K562 (cell line): ENCODE measurements at regions not wholly inside any gene's neighbourhood (a gene's known extent, or its start where the extent isn't known, plus 50 kb on each side); places are given as distances from the start of the nearest gene placed in this dataset.

Experiments used
- ATAC-seq: fragments of 200-7000 bp; cut with Tn5 transposase; 3 replicates; pipeline ENCODE4 v1.9.1; 2020; ENCODE audit warnings: moderate library complexity
- BruUV-seq: library from RNA; stranded (reverse); fragments of 400-500 nt; replicated peaks from 2 replicates; lab custom pipeline; 2021; lab: Mats Ljungman, UMichigan
- CTCF ChIA-PET: fragments of 300-600 bp; formaldehyde crosslinking; extraction: SDS; loops from one replicate; lab custom pipeline; 2021; ENCODE audit warnings: low intra/inter-chr PET ratio; lab: Yijun Ruan, JAX
- POLR2A ChIA-PET: fragments of 300-600, 350-650 bp; sonication (Branson Sonifier 250); formaldehyde crosslinking; extraction: SDS; loops from one replicate; lab custom pipeline; 2021; ENCODE audit warnings: antibody characterized with exemption, inconsistent platforms; lab: Yijun Ruan, JAX
- DNase-seq, 4 experiments: peaks; one replicate each; pipeline versions ENCODE4 v3.0.0 to v3.0.0-alpha.2; 2011 to 2018; ENCODE audit warnings: low spot score in 3 of 4, mixed read lengths in 3 of 4; ENCODE audit errors: extremely low read depth in 1 of 4
- FAIRE-seq: peaks from 2 replicates; lab custom pipeline; 2011; peaks lifted over from hg19 to GRCh38; lab: Jason Lieb, UNC
- H2AFZ ChIP-seq: 2 replicates; pipeline ENCODE4 v1.6.0; 2011; ENCODE audit warnings: low read depth, low read length, control low read depth, inconsistent platforms
- H3K27ac ChIP-seq: fragments of 200-600 bp; 3 replicates; pipeline ENCODE4 v1.8.0; 2011; ENCODE audit warnings: low read depth, mild to moderate bottlenecking, control low read depth, inconsistent platforms, low read length, moderate library complexity, mixed read lengths; ENCODE audit errors: extremely low read depth
- H3K27me3 ChIP-seq, 2 experiments: fragments of 300-600 bp in 1 of 2; 2 replicates in 1 of 2; 3 replicates in 1 of 2; pipeline versions ENCODE4 v1.6.0 to v1.8.0; 2011; ENCODE audit warnings: inconsistent platforms in 2 of 2, low read length in 2 of 2, mild to moderate bottlenecking in 1 of 2, mixed read lengths in 1 of 2, moderate library complexity in 1 of 2; ENCODE audit not compliant: control insufficient read depth in 2 of 2, insufficient read depth in 2 of 2
- H3K36me3 ChIP-seq: fragments of 300-600 bp; 3 replicates; pipeline ENCODE4 v1.8.0; 2011; ENCODE audit warnings: mild to moderate bottlenecking, low read length, inconsistent platforms; ENCODE audit not compliant: control insufficient read depth, insufficient read depth
- H3K4me1 ChIP-seq, 2 experiments: fragments of 200-600 bp in 1 of 2; replicated peaks in 1 of 2; 2 replicates in 1 of 2; 3 replicates in 1 of 2; pipeline versions ENCODE4 v1.5.1 to v1.8.0; 2011; ENCODE audit warnings: inconsistent platforms in 2 of 2, low read length in 2 of 2, mild to moderate bottlenecking in 1 of 2, mixed read lengths in 1 of 2, moderate library complexity in 1 of 2; ENCODE audit not compliant: control insufficient read depth in 2 of 2, insufficient read depth in 2 of 2
- H3K4me2 ChIP-seq: 2 replicates; pipeline ENCODE4 v1.6.1; 2011; ENCODE audit warnings: low read length, control low read depth, inconsistent platforms, mixed read lengths; ENCODE audit not compliant: insufficient read depth
- H3K4me3 ChIP-seq: fragments of 200-600 bp; sonication (generic), shearing (Covaris generic); 2 replicates; pipeline ENCODE4 v1.5.1; 2016; ENCODE audit warnings: control low read depth, inconsistent platforms
- H3K79me2 ChIP-seq: fragments of 200-600 bp; 3 replicates; pipeline ENCODE4 v1.8.0; 2011; ENCODE audit warnings: low read length, inconsistent platforms; ENCODE audit not compliant: control insufficient read depth, insufficient read depth
- H3K9ac ChIP-seq, 2 experiments: 2 replicates each; pipeline versions ENCODE4 v1.6.0 to v1.6.1; 2011; ENCODE audit warnings: low read depth in 2 of 2, low read length in 2 of 2, control low read depth in 1 of 2, inconsistent platforms in 1 of 2, mild to moderate bottlenecking in 1 of 2, mixed read lengths in 1 of 2; ENCODE audit not compliant: insufficient read depth in 1 of 2
- H3K9me1 ChIP-seq: one replicate; pipeline ENCODE4 v1.6.0; 2011; ENCODE audit warnings: inconsistent platforms, mild to moderate bottlenecking, low read length, moderate library complexity; ENCODE audit not compliant: control insufficient read depth, insufficient read depth
- H3K9me3 ChIP-seq: replicated peaks from 2 replicates; pipeline ENCODE4 v1.5.1; 2011; ENCODE audit warnings: low read depth, low read length, inconsistent platforms; ENCODE audit not compliant: control insufficient read depth, insufficient read depth
- H4K20me1 ChIP-seq: replicated peaks from 2 replicates; pipeline ENCODE4 v1.6.1; 2011; ENCODE audit warnings: low read length, inconsistent platforms, mixed read lengths; ENCODE audit not compliant: control insufficient read depth, insufficient read depth
- BCL6 ChIP-seq: fragments of 250-450 bp; sonication (Bioruptor Pico); IDR thresholded peaks from 2 replicates; pipeline ENCODE4 v1.4.0; 2020
- COPS2 ChIP-seq: fragments of 450-650 bp; conservative IDR thresholded peaks from 2 replicates; pipeline ENCODE4 v1.6.1; 2016; ENCODE audit warnings: mild to moderate bottlenecking, moderate library complexity
- ETV6 ChIP-seq, 3 experiments: fragments of 150-350 bp in 1 of 3; sonication (generic) in 1 of 3; formaldehyde crosslinking in 1 of 3; IDR thresholded peaks; 2 replicates each; pipeline versions ENCODE4 v1.6.1 to v1.8.0; 2014 to 2022; ENCODE audit warnings: borderline replicate concordance in 2 of 3, low read depth in 2 of 3, antibody characterized with exemption in 1 of 3, low read length in 1 of 3, mild to moderate bottlenecking in 1 of 3, missing genetic modification reagents in 1 of 3
- FOXJ3 ChIP-seq: sonication (generic); formaldehyde crosslinking; IDR thresholded peaks from 2 replicates; pipeline ENCODE4 v1.4.0; 2020; ENCODE audit warnings: mild to moderate bottlenecking, missing genetic modification reagents
- HMGN3 ChIP-seq: IDR thresholded peaks from 2 replicates; pipeline ENCODE4 v1.6.1; 2011; ENCODE audit warnings: borderline replicate concordance, low read depth, mild to moderate bottlenecking, mixed read lengths, low read length; ENCODE audit not compliant: insufficient read length; ENCODE audit errors: extremely low read depth
- NFE2 ChIP-seq: IDR thresholded peaks from 2 replicates; pipeline ENCODE4 v1.6.1; 2014; ENCODE audit warnings: antibody characterized with exemption, low read depth
- ZBTB2 ChIP-seq: fragments of 450-650 bp; IDR thresholded peaks from 2 replicates; pipeline ENCODE4 v1.6.1; 2016; ENCODE audit warnings: antibody characterized with exemption
- ZNF518B ChIP-seq: fragments of 250-450 bp; sonication (Bioruptor Pico); IDR thresholded peaks from 2 replicates; pipeline ENCODE4 v1.5.0; 2021; ENCODE audit warnings: mild to moderate bottlenecking, moderate library complexity
- WGBS: fragments of 100-300 bp; shearing (Covaris generic); methylation state at CpG from one replicate; pipeline ENCODE4 v1.1.6; 2016; ENCODE audit warnings: low coverage, mixed read lengths; ENCODE audit not compliant: insufficient coverage; ENCODE audit errors: missing lambda C conversion rate; 5-methylcytosine and 5-hydroxymethylcytosine counted together
- in situ Hi-C: fragments of 300-500 bp; cut with MboI; formaldehyde crosslinking; loops from 4 replicates; pipeline ENCODE4 v1.15.0; 2018; ENCODE audit warnings: inconsistent platforms, mixed read lengths
- intact Hi-C: fragments of 100-400 bp; cut with micrococcal nuclease; formaldehyde crosslinking; loops from 2 replicates; pipeline ENCODE4 v1.14.2; 2022

GRCh38 chr1:187537936-187538335 lies 709.2 kb downstream of the PLA2G4A start:
- no TSS peak for BruUV-seq
- TF ChIP-seq COPS2 (no peak), BCL6 (no peak), HMGN3 (no peak), NFE2 (no peak), ETV6 (IDR thresholded peaks at IDR 0.05; ENCODE audit: borderline replicate concordance in 1 of 2, low read depth in 2 of 2, low read length in 1 of 2) (no peak), ETV6 (CRISPR knock-in tag; IDR thresholded peaks at IDR 0.05; ENCODE audit: borderline replicate concordance) (no peak), ZBTB2 (no peak), ZNF518B (CRISPR knock-in tag) (no peak), FOXJ3 (no peak)
- no peaks in the 10 kb centered on the region for H3K4me1 ChIP-seq
- H3K9ac ChIP-seq: no peak overlapping the region
- no peak overlapping the region for H3K4me2 ChIP-seq
- no peak for FAIRE-seq
- no peaks in the 10 kb centered on the region for H3K36me3 ChIP-seq
- no peaks in the 10 kb centered on the region for H4K20me1 ChIP-seq
- ChIA-PET CTCF (no interaction called here), POLR2A (no interaction called here)
- ATAC-seq: no peak
- intact Hi-C loops: no loop called here
- in situ Hi-C loops: no loop called here
- H3K4me3 ChIP-seq: no peak overlapping the region
- no peaks in the 10 kb centered on the region for H3K27me3 ChIP-seq
- no peaks in the 10 kb centered on the region for H3K9me1 ChIP-seq
- no peak overlapping the region for H2AFZ ChIP-seq
- WGBS: 0% methylated on average over 4 of the region's 4 CpGs
- H3K27ac ChIP-seq: no peak overlapping the region
- H3K79me2 ChIP-seq: no peaks in the 10 kb centered on the region
- no peaks in the 10 kb centered on the region for H3K9me3 ChIP-seq
- no peak for DNase-seq
